ENCODE measurements at regions not wholly inside any gene's neighbourhood (a gene's known extent, or its start where the extent isn't known, plus 50 kb on each side); places are given as distances from the start of the nearest gene placed in this dataset.
A peak's percentile ranks its signal among the peaks of the same experiment; 100 is the strongest.

DNA sequence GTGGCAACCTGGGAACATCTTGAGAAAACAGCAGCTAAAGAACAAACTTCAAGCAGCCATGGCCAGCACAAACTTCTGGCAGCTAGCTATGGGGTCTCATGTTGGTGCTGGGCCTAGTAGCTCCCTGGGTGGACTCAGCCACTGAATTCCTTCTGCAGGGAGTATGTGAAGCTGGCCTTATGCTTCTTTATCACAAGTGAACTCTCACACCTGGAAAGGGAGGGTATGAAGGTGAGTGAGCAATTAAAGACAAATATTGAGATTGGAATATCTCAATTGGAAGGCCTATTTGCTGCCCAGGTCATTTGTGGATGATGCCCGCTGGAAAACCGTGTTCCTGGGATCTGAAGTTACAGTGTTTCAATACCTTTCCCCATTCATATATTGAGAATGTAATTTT lies 153.3 kb upstream of the RPS6KA3 start:
- no peak for DNase-seq

DNA sequence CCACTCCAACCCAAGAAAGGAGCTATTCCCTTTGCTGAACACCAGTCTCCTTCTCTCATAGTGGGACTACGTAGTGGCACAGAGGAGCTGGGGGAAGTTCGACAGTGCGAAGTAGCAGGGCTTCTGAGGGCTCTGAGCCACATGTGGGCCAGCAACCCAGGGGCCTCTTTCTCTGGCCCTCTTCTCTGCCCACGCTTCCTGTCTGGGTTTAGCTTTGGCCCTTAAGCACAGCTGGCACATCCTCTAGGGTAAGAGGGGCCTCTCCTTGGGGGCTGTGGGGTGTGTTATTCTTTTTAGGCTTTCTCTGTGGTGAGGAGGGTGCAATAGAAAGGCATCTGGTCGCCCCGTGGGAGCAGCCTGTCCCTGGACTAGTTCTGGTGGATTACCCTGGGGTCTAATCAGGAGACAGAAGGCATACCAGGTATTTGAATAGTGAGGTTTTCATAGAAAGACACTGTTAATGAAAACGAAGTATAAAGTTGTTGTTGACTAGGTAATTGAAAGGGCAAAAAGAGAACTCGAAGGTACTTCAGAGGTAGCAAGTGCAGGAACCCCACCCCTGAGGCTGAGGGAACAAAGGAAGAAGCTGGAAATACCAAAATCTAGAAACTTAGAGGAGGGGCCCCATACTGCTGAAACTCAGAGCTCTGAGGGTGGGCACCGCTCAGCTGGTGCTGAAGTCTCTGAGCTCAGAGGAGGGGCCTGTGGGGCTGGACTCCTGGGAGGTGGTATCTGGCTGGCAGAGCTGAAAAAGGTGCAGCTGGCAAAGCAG lies 151.9 kb upstream of the RPS6KA3 start:
- DNase-seq = no peak

DNA sequence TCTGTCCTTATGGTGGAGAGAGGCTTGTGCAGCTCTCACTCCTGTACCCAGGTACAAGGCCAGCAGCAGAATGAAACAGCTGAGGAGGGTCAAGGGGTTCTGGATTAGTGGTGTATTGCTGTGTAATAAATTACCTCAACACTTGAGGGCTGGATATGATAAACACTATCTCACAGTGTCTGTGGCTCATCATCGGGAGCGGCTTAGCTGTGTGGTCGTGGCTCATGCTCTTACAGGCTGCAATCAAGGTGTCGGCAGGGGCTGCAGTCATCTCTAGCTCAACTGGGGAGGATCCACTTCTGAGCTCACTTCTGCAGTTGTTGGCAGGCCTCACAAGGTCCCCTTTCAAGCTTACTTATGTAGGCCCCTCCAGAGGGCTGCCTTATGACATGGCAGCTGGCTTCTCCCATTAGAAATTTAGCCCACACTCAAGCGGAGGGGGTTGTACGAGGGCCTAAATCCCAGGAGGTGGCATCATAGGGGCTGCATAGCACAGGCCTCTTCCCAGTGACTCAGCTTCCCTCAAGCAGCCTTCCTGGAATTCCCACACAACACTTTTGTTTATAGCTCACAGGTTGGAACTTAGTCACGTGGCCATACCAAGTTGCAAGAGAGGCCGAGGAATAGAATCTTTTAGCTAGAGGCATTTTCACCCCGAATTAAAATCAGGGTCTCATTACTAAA lies 148.2 kb upstream of the RPS6KA3 start:
- no peak for DNase-seq

DNA sequence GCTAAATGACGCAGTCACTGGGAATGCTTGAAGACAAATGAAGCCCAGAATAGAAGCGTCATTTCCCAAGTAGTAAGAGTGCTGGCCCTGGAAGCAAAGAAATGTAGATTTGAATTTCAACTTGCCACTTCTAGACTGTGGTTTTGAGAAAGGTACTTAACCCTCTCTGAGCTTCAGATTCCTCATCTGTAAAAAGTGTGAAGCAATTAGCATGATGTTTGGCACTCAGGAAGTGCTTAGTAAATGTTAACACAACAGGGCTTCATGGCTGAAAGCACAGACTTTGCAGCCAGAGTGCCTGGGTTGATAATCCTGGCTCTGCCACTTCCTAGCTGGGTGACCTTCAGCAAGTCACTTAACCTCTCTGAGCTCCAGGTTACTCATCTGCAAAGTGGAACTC lies 147.4 kb upstream of the RPS6KA3 start:
- no peak for DNase-seq

DNA sequence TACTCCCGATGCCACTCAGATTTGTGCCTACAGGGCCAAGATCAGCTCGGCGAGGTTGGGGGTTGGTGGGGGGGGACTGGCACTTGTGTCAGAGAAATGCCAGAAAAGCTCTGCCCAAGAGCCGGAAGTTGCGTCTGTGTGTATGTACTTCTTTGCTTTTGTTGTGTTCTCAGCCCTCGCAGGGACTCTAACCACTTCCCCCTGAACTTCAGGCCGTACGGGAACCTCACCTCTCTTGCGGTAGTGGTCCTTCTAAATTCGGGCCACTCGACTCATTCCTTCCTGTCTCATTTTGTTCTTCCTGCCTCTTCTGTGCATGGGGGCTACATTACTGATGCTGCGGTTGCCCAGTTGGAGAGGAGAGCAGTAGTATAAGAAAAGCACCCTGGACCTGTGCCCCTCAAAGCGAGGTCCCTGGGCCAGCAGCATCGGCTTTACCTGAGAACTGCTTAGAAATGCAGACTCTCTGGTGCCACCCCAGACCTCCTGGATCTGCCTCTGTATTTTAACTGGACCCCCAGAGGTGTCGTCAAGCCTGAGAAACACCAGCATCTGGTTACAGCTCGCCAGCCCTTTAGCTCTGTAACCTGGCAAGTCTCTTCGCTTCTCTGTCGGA lies 146.3 kb upstream of the RPS6KA3 start:
- DNase-seq = peak; percentile 68

DNA sequence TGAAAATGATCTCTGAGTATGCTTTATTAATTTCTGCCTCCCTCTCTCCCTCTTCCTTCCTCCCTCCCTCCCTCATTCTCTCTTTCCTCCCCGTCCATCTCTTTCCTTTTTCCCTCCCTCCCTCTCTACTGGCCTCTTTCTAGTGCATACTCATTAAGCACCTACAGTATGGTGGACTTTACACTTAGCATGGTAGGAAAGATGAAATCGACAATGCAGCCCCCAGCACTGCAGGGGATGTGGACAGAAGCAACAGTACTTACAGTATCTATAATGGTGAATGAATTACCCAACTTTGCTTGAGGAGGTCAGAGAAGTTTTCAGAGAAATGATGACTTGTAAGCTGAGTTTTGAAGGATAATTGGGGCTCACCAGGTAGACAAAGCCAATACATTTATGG lies 143.8 kb upstream of the RPS6KA3 start:
- no peak for DNase-seq

DNA sequence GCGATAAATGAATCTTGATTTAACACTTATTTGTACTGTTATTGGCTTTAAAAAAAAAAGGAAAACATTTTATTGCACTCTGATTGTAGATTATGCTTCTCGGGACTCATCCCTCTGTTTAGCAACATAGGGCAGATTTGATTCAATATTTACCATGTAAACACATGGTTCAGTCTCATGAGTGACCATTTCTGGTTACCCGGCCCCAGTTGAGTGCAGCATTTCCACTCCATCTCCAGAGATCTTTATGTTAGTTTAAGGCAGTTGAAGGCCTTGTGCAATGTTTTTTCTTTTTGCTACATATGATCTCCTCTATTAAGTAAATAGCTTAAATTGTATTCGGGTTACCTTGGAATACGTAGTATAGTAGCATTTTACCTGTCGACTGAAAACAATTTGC lies 143.3 kb upstream of the RPS6KA3 start:
- no peak for DNase-seq

DNA sequence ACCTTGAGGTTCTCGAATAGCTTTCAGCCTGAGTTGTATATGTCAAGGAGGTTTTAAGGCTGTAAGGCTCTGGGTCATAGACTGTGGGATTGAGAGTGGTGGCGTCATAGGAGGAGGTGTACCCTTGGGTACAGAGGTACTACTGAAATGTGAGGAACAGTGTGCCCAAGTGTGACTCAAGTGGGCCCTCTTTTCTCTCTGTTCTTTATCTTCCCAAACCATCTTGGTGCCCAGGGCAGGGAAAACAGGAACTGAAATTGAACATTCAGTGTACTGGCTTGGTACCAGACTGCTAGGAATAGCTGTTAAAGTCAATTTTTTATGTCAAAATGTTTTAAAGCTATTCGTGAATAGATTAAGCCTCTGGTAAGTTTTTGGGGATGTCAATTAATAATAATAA lies 136.2 kb upstream of the RPS6KA3 start:
- DNase-seq = no peak

DNA sequence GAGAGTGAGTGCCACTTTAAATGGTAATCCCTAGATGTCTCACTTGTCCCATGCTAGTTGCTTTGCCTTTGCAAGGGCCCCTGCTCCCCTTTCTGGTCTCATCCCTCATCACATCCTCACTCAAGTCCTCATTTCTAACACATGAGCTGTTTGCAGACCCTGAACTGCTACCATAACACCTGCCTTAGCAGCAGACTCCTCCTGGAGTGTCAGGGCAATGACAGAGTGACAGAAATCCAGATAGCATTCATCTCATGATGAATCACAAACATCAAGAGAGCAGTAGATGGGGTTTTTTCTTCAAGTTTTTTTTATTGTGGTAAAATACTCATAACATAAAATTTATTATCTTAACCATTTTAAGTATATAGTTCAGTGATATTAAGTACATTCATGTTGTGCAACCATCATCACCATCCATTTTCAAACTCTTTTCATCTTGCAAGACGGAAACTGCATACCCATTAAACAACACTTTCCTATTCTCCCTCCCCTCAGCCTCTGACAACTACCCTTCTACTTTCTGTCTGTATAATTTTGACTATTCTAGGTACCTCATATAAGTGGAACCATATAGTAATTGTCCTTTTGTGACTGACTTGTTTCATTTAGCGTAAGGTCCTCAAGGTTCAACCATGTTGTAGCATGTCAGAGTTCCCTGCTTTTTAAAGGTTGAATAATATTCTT lies 133.2 kb upstream of the RPS6KA3 start:
- no peak for DNase-seq

DNA sequence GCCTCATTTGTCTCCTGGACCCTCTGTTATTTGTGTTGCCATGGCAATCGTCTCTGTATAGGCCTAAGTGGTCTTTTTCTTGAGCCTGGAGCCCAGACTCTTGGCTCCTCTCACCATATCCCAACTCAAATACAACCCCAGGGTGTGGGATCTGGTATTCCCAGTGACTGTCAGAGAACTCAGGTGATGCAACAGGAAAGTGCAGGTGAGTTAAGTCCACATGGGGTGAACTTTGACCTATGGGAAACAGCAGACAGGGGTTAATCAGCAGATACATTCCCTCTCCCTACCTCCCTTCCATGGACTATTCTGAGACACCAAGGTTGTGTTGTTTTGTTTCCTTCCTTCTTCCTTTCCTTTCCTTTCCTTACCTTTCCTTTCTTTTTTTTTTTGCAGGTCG lies 130.9 kb upstream of the RPS6KA3 start:
- DNase-seq = no peak

DNA sequence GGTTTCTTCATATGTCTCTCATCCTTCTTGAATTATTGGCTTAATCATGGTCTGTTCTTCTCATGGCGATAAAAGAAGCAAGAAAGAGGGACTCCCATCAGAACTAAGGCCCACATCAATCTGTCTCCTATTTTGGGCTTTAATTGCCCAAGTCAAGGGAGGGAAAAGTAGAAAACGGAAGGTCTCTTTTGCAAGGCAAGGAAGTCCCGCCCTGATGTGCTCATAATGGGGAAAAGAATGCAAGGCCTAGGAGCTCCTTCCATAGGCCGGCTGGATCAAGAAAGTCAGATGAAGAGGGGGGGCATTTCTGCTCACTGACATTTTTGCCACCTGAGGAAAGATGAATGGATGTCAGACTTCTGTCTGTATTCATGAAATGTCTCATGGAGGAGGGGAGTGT lies 127.7 kb upstream of the RPS6KA3 start:
- no peak for DNase-seq

DNA sequence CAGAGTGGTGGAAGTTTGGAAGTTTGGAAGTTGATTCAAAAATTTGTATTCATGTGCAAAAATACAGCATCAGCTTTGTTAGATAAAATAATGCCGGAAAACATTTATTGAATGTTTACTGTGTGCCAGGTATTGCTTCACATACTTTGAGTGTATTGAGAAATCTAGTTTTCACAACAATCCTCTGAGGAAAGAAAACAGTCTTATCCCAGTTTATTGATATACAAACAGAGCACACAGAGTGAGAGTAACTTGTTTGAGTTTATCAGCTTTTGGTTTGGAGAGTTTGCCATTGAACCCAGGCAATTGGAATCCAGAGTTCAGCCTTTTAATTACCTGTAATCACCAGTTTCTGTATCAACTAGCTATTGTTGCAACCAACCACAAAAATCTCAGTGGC lies 127.2 kb upstream of the RPS6KA3 start:
- DNase-seq = no peak

DNA sequence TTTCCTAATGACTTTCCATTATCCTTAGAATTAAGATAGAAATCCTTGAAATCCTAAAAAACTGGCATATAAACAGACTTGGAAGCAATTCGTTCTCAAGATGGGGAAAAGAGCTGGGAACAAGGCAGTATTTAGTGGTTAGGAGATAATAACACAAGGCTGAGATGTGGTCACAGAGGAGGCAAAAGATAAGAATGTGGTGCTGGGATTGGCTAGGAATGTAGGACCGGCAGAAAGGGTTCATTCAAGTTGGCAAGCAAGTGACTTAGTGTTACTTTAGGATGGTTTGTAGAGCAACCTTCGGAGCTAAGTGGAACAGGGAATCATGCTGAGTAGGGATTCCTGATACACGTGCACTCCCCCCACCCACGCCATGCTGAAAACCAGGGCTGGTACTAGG lies 121.9 kb upstream of the RPS6KA3 start:
- DNase-seq = no peak

DNA sequence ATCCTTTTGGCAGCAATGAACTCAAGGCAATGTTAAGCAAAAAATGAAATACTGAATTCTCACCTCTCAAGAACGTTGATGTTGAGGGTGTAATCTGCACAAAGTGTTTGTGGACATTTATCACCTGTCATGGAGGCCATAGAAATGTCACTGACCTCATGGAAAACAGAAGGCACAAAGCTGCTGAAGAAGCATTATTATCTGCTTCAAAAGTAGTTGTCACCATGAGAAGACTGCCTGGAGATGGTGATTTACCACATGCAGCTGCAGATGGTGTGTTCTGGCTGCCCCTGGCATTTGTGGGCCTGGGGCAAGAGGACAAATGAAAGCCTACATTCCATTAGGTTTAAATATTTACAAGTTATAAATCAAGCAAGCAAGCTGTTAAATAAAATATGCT lies 116.8 kb upstream of the RPS6KA3 start:
- DNase-seq = no peak

DNA sequence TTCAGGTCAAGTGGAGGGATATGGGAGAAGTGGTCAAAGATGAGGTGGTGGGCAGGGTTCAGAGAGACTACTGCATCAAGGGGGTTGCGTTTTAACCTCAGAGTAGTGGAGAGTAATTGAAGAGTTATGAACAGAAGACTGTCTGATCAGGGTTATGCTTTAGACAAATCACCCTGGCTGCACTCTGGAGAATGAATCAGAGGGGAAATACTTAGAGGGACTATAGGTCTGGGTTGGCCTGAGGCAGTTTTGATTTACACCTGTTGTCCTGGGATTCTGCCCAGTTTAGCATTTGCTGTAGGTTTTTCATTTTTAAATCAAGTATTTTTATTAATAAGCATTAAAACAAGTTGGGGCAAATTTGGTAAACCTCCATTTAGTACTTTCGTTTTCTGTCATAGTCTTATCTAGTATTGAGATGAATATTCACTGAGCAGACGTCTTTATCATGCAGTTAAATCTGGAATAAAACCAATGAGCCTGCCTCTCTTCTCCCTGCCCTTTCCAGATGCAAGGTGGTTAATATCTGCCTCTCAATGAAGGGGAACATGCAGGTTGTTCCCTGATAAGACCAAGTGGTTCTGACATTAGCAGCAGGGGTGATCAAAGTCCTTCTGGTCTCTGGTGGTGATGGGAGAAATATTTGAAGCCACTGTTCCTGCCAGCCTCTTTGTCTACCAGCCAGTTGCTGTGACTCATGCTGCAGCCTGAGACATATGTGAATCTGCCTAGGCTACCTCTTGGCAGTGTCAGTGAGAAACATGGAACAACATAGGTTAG lies 116.0 kb upstream of the RPS6KA3 start:
- no peak for DNase-seq

DNA sequence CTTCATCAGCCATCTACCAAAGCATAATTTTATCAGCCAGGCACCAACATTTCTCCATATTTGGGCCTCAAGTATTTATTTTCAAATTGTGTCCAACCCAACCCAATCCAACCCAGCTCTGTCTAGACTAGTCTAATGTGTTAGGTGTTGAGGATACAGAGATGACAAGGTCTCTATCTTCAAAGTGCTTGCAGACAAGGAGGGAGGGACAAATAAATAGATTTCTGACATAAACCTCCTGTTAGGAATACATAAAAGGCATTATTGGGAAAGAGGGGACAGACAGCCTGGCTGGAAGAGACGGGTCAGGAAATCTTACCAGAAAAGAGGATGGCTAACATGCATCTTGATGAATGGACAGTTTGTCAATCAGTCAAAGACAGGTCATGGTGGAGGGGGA lies 115.4 kb upstream of the RPS6KA3 start:
- no peak for DNase-seq

DNA sequence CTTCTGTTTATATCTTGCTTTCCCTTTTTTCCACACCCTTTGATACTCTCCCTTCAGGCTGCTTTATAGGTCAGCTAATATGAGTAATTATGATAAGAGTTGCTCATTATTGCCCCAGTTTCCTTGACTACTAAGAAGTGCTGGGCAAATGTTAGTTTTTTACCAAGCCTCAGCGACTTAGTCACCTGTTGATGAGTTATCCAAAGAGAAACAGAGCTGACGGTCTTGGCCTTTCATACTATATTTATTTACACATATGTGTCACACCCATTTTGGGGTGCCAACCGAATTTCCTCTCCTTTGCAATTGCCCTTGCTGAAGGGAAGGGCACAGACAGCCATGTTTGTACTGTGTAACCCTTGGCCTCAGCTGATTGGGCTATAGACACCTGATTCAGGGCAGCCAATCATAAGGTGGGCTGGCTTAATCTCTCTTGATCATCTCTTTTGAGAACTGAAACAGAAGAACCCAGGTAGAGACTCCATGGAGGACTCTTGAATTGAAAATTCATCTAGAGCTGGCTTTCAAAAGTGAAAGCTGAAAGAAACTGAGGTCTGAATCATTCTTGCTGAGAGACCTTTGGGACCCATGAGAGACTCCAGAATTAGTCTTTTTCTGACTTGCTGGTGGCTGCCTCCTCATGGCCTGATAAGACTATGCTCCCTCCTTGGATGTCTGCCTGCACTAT lies 111.7 kb upstream of the RPS6KA3 start:
- no peak for DNase-seq

DNA sequence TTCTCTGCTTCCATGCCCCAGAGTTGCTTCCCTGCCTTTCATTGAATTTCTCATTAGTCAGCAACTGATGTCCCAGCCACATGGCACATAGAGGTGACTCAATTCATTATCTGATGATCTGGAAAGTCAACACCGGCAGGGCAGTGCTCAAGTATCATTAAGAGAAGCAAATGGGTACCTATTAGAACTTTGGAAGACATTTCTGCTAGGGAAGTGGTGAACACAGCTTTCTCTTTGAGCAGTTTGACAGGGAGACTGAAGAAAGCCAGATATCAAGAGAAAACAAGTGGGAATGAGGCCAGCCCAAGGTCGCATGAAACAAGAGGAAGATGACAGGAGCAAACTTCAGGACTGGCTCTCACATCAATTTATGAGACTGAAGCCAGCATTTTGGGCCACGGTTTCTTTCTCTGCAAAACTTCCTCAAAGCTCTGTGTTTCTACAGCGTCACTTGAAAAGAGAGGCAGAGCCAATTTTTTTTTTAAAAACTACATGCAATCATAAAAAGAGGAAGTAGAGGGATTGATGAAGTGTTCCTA lies 108.3 kb upstream of the RPS6KA3 start:
- DNase-seq = no peak

DNA sequence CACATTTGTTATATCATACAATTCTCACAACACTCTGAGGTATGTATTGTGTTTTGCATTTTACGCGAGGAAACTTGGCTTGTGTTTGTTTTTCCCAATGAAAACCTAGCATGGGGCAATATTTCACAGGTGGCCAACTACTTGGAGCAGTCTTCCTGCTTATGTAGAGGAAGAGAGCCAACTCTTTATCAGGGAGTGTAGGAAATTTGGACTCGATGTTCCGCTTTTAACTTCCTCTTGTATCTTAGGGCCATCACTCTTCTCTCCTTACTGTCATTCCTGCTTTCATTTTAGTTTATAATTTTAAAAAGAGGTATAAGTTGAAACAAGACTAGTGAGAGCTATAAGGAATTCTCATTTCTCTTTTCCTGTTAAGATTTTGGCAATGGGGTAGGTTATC lies 107.7 kb upstream of the RPS6KA3 start:
- no peak for DNase-seq

DNA sequence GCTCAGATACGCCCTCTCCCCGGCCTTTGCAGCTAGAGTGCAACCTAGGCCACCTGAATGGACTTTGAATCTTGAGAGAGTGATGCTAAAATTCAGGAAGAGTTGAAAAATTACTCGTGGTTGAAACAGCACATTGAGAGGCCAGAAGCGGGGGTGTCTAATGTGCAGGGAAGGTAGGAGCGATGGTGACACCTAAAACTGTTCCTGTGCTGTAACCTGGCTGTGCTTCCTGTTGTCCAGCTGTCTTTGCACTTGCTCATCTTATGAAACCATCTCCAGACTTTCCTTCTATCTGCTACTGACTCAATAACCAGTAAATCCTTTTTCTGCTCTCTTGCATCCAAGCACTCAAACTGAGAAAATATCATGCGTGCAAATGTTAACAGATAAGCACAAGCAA lies 106.4 kb upstream of the RPS6KA3 start:
- DNase-seq = no peak

DNA sequence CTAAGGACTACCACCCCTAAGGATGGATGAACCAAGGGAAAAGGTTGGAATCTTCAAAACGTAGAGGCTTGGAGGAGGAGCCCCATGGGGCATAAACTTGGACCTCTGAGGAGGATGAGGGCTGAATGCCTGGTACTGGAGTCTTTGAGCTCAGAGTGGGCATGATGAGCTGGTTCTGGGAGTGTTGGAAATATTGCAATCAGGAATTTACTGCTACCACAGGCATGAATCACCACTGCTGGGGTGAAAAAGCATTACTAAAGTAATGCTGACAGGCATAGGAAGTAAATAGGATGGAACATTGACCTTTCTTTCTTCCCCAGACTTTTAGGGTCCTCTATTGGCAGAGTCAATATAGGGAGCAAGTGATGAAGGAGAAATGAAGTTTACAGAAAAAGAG lies 105.8 kb upstream of the RPS6KA3 start:
- DNase-seq = no peak

DNA sequence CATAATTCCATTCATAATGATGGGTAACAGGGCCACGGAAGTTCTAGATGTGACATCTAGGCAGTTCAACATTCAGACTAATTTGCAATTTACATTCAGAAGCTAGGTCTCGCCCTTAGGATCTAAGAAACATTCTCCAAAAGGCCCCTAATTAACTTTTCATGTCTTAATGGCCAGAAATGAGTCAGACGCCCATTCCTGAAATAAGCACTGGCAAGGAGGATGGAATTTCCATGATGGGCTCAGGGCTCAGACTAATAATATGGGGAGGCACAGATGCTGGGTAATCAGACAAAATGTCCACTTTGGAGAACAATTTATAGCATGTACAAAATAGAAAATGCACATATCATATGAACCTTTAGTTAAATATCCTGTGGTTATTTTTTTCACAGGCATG lies 102.8 kb upstream of the RPS6KA3 start:
- DNase-seq = no peak

Measured in CD4-positive, alpha-beta T cell treated with Interferon gamma for 1 hour (primary cell).